ENCODE measurements at regions not wholly inside any gene's neighbourhood (a gene's known extent, or its start where the extent isn't known, plus 50 kb on each side); places are given as distances from the start of the nearest gene placed in this dataset.
"Not testable (repeated sequence)": the region's sequence is repeated elsewhere in the genome, so short reads cannot be mapped to it uniquely, and the experiment has no call there.

- Mint-ChIP-seq H3K36me3 (peaks cover 5 to 17% of the 10 kb centered on the region in 2 donors), H3K4me3 (peak overlapping the region in 1 of 8 donors; percentile 51), H3K4me1 (peaks cover 0 to 5% (median 5%) of the 10 kb centered on the region in 3 donors), H3K27ac (no peak overlapping the region), H3K9me3 (peaks cover 9 to 34% (median 16%) of the 10 kb centered on the region in 7 donors), H3K27me3 (peaks cover 23 to 61% (median 40%) of the 10 kb centered on the region in 3 donors)
- ATAC-seq (ENCODE audit: low read depth in 2 of 2) (no peak), DNase-seq (no peak)
Measured at GRCh38 chr7:152924238-152924637, 164.7 kb downstream of the ACTR3B start.

GRCh38 chr7:152924826-152925411 is 165.4 kb downstream of the ACTR3B start:
- H3K27ac Mint-ChIP-seq, result peak overlapping the region in 1 of 6 donors; percentile 68
- no peak for ATAC-seq (ENCODE audit: low read depth in 2 of 2)
- no peak for DNase-seq
- peaks cover 13 to 36% (median 16%) of the 10 kb centered on the region in 7 donors for H3K9me3 Mint-ChIP-seq
- H3K4me3 Mint-ChIP-seq, result peak overlapping the region in 1 of 8 donors; percentile 51
- peaks cover 3 to 20% of the 10 kb centered on the region in 2 donors for H3K36me3 Mint-ChIP-seq
- H3K4me1 Mint-ChIP-seq, result peaks cover 0 to 5% (median 5%) of the 10 kb centered on the region in 3 donors
- peaks cover 25 to 61% (median 40%) of the 10 kb centered on the region in 3 donors for H3K27me3 Mint-ChIP-seq

- ATAC-seq (ENCODE audit: low read depth in 2 of 2) (no peak), DNase-seq (no peak)
- Mint-ChIP-seq H3K36me3 (peaks cover 4 to 24% of the 10 kb centered on the region in 2 donors), H3K27me3 (peaks cover 26 to 54% (median 40%) of the 10 kb centered on the region in 3 donors), H3K4me1 (peaks cover 0 to 5% (median 5%) of the 10 kb centered on the region in 3 donors), H3K9me3 (peaks cover 9 to 36% (median 12%) of the 10 kb centered on the region in 7 donors), H3K27ac (no peak overlapping the region), H3K4me3 (no peak overlapping the region)
Measured at GRCh38 chr7:152925412-152926147, 166.0 kb downstream of the ACTR3B start.

- peaks cover 0 to 11% (median 10%) of the 10 kb centered on the region in 3 donors for H3K27me3 Mint-ChIP-seq
- no peak overlapping the region for H3K4me3 Mint-ChIP-seq
- no peaks in the 10 kb centered on the region for H3K4me1 Mint-ChIP-seq
- H3K27ac Mint-ChIP-seq, result no peak overlapping the region
- peaks cover 2 to 17% (median 6%) of the 10 kb centered on the region in 7 donors for H3K9me3 Mint-ChIP-seq
- peaks cover 7 to 11% of the 10 kb centered on the region in 2 donors for H3K36me3 Mint-ChIP-seq
- ATAC-seq (ENCODE audit: low read depth in 2 of 2) (no peak), DNase-seq (no peak)
Measured at GRCh38 chr7:152931633-152932032, 172.1 kb downstream of the ACTR3B start.

- H3K27ac Mint-ChIP-seq, result no peak overlapping the region
- H3K4me1 Mint-ChIP-seq, result no peaks in the 10 kb centered on the region
- peaks cover 0 to 7% of the 10 kb centered on the region in 2 donors for H3K36me3 Mint-ChIP-seq
- ATAC-seq (ENCODE audit: low read depth in 2 of 2) (no peak), DNase-seq (no peak)
- H3K4me3 Mint-ChIP-seq, result no peak overlapping the region
- H3K27me3 Mint-ChIP-seq, result no peaks in the 10 kb centered on the region
- H3K9me3 Mint-ChIP-seq, result peaks cover 0 to 1% (median 0%) of the 10 kb centered on the region in 7 donors
Measured at GRCh38 chr7:152937282-152937681, 177.7 kb downstream of the ACTR3B start.

GRCh38 chr7:152946616-152947015 is 187.1 kb downstream of the ACTR3B start:
- Mint-ChIP-seq H3K9me3 (peaks cover 6 to 15% (median 8%) of the 10 kb centered on the region in 7 donors), H3K27me3 (peaks cover 0 to 16% (median 6%) of the 10 kb centered on the region in 3 donors)
- not testable (repeated sequence) for ATAC-seq (ENCODE audit: low read depth in 2 of 2); H3K36me3 Mint-ChIP-seq; H3K4me3 Mint-ChIP-seq; H3K27ac Mint-ChIP-seq; DNase-seq; H3K4me1 Mint-ChIP-seq

- ATAC-seq (ENCODE audit: low read depth in 2 of 2), result no peak
- peaks cover 0 to 8% of the 10 kb centered on the region in 2 donors for H3K36me3 Mint-ChIP-seq
Measured at GRCh38 chr7:152947686-152948085, 188.1 kb downstream of the ACTR3B start.

GRCh38 chr7:152949253-152949652 is 189.7 kb downstream of the ACTR3B start:
- H3K27me3 Mint-ChIP-seq, result peaks cover 0 to 13% (median 6%) of the 10 kb centered on the region in 3 donors
- H3K9me3 Mint-ChIP-seq, result peaks cover 6 to 10% (median 7%) of the 10 kb centered on the region in 7 donors
- H3K36me3 Mint-ChIP-seq, result peaks cover 0 to 8% of the 10 kb centered on the region in 2 donors
- DNase-seq, result no peak
- no peaks in the 10 kb centered on the region for H3K4me1 Mint-ChIP-seq
- ATAC-seq (ENCODE audit: low read depth in 2 of 2), result no peak
- no peak overlapping the region for H3K4me3 Mint-ChIP-seq
- H3K27ac Mint-ChIP-seq, result no peak overlapping the region

More at GRCh38 chr7:152947686-152948085, 188.1 kb downstream of the ACTR3B start:
- Mint-ChIP-seq H3K9me3 (peaks cover 6 to 14% (median 8%) of the 10 kb centered on the region in 7 donors), H3K4me1 (no peaks in the 10 kb centered on the region), H3K27me3 (peaks cover 0 to 16% (median 6%) of the 10 kb centered on the region in 3 donors), H3K27ac (no peak overlapping the region), H3K4me3 (no peak overlapping the region)
- DNase-seq, result no peak

GRCh38 chr7:152949790-152950189 is 190.2 kb downstream of the ACTR3B start:
- peaks cover 0 to 8% of the 10 kb centered on the region in 2 donors for H3K36me3 Mint-ChIP-seq
- H3K27me3 Mint-ChIP-seq, result peaks cover 0 to 10% (median 6%) of the 10 kb centered on the region in 3 donors
- DNase-seq (no peak), ATAC-seq (ENCODE audit: low read depth in 2 of 2) (no peak)
- H3K9me3 Mint-ChIP-seq, result peaks cover 6 to 10% (median 7%) of the 10 kb centered on the region in 7 donors
- no peak overlapping the region for H3K4me3 Mint-ChIP-seq
- H3K27ac Mint-ChIP-seq, result no peak overlapping the region
- no peaks in the 10 kb centered on the region for H3K4me1 Mint-ChIP-seq

- peaks cover 0 to 4% (median 0%) of the 10 kb centered on the region in 3 donors for H3K27me3 Mint-ChIP-seq
- H3K27ac Mint-ChIP-seq, result no peak overlapping the region
- no peak overlapping the region for H3K4me3 Mint-ChIP-seq
- H3K4me1 Mint-ChIP-seq, result no peaks in the 10 kb centered on the region
- ATAC-seq (ENCODE audit: low read depth in 2 of 2) (no peak), DNase-seq (no peak)
- H3K9me3 Mint-ChIP-seq, result peaks cover 5 to 19% (median 8%) of the 10 kb centered on the region in 7 donors
- peaks cover 4 to 6% of the 10 kb centered on the region in 2 donors for H3K36me3 Mint-ChIP-seq
Measured at GRCh38 chr7:152956006-152956405, 196.5 kb downstream of the ACTR3B start.

- no peak for ATAC-seq (ENCODE audit: low read depth in 2 of 2)
- peaks cover 0 to 5% of the 10 kb centered on the region in 2 donors for H3K36me3 Mint-ChIP-seq
- peaks cover 0 to 4% (median 0%) of the 10 kb centered on the region in 3 donors for H3K27me3 Mint-ChIP-seq
- no peak for DNase-seq
- no peak overlapping the region for H3K4me3 Mint-ChIP-seq
- H3K4me1 Mint-ChIP-seq, result no peaks in the 10 kb centered on the region
- peaks cover 1 to 24% (median 11%) of the 10 kb centered on the region in 7 donors for H3K9me3 Mint-ChIP-seq
- no peak overlapping the region for H3K27ac Mint-ChIP-seq
Measured at GRCh38 chr7:152959610-152960009, 200.1 kb downstream of the ACTR3B start.

GRCh38 chr7:152961796-152962195 is 202.2 kb downstream of the ACTR3B start:
- not testable (repeated sequence) for H3K27me3 Mint-ChIP-seq; ATAC-seq (ENCODE audit: low read depth in 2 of 2); H3K4me1 Mint-ChIP-seq; H3K4me3 Mint-ChIP-seq; DNase-seq; H3K27ac Mint-ChIP-seq; H3K36me3 Mint-ChIP-seq
- peaks cover 5 to 28% (median 11%) of the 10 kb centered on the region in 7 donors for H3K9me3 Mint-ChIP-seq

- no peaks in the 10 kb centered on the region for H3K4me1 Mint-ChIP-seq
- DNase-seq, result no peak
- peaks cover 5 to 34% (median 8%) of the 10 kb centered on the region in 7 donors for H3K9me3 Mint-ChIP-seq
- H3K27ac Mint-ChIP-seq, result no peak overlapping the region
- no peak overlapping the region for H3K4me3 Mint-ChIP-seq
- no peaks in the 10 kb centered on the region for H3K27me3 Mint-ChIP-seq
- ATAC-seq (ENCODE audit: low read depth in 2 of 2), result no peak
- no peaks in the 10 kb centered on the region for H3K36me3 Mint-ChIP-seq
Measured at GRCh38 chr7:152966189-152966588, 206.6 kb downstream of the ACTR3B start.

All from naive B cell (primary cell).